ENCODE measurements at regions not wholly inside any gene's neighbourhood (a gene's known extent, or its start where the extent isn't known, plus 50 kb on each side); places are given as distances from the start of the nearest gene placed in this dataset.

DNA sequence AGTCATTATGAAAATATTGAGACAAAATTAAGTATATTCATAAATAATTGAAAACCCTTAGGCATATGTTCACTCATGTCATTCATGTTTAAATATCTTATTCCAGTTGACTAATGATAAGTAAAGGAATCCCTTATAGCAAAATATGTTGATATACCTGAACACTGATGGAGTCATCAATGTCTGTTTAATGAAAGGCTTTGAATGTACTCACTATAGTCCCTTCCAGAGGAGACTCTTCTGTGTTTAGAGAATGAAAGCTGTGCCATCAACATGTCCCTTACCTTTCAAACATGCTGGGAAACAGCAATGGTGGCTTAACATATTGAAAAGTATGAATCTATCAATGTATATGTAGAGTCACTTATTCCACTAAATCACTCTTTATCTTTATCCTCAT, 242.9 kb downstream of the KCNJ3 start (continued):
- TF ChIP-seq CREB1 (CRISPR knock-in tag; IDR thresholded peaks at IDR 0.05; ENCODE audit: low read depth) (no peak), POLR2AphosphoS5 (IDR thresholded peaks at IDR 0.05; ENCODE audit: low read depth) (no peak), EZH2phosphoT487 (IDR thresholded peaks at IDR 0.05; ENCODE audit: unreplicated experiment) (no peak), ZNF331 (CRISPR knock-in tag; IDR thresholded peaks at IDR 0.05; ENCODE audit: low read depth) (no peak), NANOG (IDR thresholded peaks at IDR 0.05; ENCODE audit: borderline replicate concordance) (no peak)
- TF ChIP-seq, protein P1, sequence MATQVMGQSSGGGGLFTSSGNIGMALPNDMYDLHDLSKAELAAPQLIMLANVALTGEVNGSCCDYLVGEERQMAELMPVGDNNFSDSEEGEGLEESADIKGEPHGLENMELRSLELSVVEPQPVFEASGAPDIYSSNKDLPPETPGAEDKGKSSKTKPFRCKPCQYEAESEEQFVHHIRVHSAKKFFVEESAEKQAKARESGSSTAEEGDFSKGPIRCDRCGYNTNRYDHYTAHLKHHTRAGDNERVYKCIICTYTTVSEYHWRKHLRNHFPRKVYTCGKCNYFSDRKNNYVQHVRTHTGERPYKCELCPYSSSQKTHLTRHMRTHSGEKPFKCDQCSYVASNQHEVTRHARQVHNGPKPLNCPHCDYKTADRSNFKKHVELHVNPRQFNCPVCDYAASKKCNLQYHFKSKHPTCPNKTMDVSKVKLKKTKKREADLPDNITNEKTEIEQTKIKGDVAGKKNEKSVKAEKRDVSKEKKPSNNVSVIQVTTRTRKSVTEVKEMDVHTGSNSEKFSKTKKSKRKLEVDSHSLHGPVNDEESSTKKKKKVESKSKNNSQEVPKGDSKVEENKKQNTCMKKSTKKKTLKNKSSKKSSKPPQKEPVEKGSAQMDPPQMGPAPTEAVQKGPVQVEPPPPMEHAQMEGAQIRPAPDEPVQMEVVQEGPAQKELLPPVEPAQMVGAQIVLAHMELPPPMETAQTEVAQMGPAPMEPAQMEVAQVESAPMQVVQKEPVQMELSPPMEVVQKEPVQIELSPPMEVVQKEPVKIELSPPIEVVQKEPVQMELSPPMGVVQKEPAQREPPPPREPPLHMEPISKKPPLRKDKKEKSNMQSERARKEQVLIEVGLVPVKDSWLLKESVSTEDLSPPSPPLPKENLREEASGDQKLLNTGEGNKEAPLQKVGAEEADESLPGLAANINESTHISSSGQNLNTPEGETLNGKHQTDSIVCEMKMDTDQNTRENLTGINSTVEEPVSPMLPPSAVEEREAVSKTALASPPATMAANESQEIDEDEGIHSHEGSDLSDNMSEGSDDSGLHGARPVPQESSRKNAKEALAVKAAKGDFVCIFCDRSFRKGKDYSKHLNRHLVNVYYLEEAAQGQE (IDR thresholded peaks at IDR 0.05; ENCODE audit: unreplicated experiment): no peak

GRCh38 chr2:154934213-154934612, 235.7 kb downstream of the KCNJ3 start:
- Mint-ChIP-seq H3K36me3 (ENCODE audit: low read depth) (0 out of 3 replicates have a peak, but pooled peaks cover 8% of the 10 kb centered on the region), H3K4me3 (no peak overlapping the region), H3K4me1 (no peaks in the 10 kb centered on the region; the same call in 2 of the 3 replicates), H3K9me3 (peaks cover 21% of the 10 kb centered on the region; the same call in 2 of the 3 replicates), H3K27ac (no peak overlapping the region), H3K27me3 (ENCODE audit: insufficient read depth, low read depth, poor library complexity) (no peaks in the 10 kb centered on the region)
- H3K4me3 ChIP-seq: no peak overlapping the region
- no peaks in the 10 kb centered on the region for H3K27me3 ChIP-seq (ENCODE audit: insufficient read depth)
- no peaks in the 10 kb centered on the region for H3K4me1 ChIP-seq (ENCODE audit: insufficient read depth)
- H4K20me1 ChIP-seq (replicated peaks; ENCODE audit: insufficient read depth): no peaks in the 10 kb centered on the region
- 0 out of 2 replicates have a peak, but pooled peaks cover 3% of the 10 kb centered on the region for H3K9me2 ChIP-seq (ENCODE audit: insufficient read depth)
- H3K36me3 ChIP-seq (ENCODE audit: insufficient read depth): no peaks in the 10 kb centered on the region
- H3K4me2 ChIP-seq: no peak overlapping the region
- no peak overlapping the region for H3K27ac ChIP-seq (ENCODE audit: low read depth)
- DNase-seq (ENCODE audit: low spot score) (no peak), ATAC-seq (no peak)
- no peaks in the 10 kb centered on the region for H3K79me2 ChIP-seq (replicated peaks; ENCODE audit: insufficient read depth)
- H3F3A ChIP-seq (replicated peaks; ENCODE audit: low read depth): no peaks in the 10 kb centered on the region
- no peak overlapping the region for H2AFZ ChIP-seq
- no peak for TF ChIP-seq CTCF (conservative IDR thresholded peaks at IDR 0.05; ENCODE audit: low read depth in 2 of 2)
- TF ChIP-seq EZH2phosphoT487 (IDR thresholded peaks at IDR 0.05; ENCODE audit: unreplicated experiment): no peak
- TF ChIP-seq, protein P2, sequence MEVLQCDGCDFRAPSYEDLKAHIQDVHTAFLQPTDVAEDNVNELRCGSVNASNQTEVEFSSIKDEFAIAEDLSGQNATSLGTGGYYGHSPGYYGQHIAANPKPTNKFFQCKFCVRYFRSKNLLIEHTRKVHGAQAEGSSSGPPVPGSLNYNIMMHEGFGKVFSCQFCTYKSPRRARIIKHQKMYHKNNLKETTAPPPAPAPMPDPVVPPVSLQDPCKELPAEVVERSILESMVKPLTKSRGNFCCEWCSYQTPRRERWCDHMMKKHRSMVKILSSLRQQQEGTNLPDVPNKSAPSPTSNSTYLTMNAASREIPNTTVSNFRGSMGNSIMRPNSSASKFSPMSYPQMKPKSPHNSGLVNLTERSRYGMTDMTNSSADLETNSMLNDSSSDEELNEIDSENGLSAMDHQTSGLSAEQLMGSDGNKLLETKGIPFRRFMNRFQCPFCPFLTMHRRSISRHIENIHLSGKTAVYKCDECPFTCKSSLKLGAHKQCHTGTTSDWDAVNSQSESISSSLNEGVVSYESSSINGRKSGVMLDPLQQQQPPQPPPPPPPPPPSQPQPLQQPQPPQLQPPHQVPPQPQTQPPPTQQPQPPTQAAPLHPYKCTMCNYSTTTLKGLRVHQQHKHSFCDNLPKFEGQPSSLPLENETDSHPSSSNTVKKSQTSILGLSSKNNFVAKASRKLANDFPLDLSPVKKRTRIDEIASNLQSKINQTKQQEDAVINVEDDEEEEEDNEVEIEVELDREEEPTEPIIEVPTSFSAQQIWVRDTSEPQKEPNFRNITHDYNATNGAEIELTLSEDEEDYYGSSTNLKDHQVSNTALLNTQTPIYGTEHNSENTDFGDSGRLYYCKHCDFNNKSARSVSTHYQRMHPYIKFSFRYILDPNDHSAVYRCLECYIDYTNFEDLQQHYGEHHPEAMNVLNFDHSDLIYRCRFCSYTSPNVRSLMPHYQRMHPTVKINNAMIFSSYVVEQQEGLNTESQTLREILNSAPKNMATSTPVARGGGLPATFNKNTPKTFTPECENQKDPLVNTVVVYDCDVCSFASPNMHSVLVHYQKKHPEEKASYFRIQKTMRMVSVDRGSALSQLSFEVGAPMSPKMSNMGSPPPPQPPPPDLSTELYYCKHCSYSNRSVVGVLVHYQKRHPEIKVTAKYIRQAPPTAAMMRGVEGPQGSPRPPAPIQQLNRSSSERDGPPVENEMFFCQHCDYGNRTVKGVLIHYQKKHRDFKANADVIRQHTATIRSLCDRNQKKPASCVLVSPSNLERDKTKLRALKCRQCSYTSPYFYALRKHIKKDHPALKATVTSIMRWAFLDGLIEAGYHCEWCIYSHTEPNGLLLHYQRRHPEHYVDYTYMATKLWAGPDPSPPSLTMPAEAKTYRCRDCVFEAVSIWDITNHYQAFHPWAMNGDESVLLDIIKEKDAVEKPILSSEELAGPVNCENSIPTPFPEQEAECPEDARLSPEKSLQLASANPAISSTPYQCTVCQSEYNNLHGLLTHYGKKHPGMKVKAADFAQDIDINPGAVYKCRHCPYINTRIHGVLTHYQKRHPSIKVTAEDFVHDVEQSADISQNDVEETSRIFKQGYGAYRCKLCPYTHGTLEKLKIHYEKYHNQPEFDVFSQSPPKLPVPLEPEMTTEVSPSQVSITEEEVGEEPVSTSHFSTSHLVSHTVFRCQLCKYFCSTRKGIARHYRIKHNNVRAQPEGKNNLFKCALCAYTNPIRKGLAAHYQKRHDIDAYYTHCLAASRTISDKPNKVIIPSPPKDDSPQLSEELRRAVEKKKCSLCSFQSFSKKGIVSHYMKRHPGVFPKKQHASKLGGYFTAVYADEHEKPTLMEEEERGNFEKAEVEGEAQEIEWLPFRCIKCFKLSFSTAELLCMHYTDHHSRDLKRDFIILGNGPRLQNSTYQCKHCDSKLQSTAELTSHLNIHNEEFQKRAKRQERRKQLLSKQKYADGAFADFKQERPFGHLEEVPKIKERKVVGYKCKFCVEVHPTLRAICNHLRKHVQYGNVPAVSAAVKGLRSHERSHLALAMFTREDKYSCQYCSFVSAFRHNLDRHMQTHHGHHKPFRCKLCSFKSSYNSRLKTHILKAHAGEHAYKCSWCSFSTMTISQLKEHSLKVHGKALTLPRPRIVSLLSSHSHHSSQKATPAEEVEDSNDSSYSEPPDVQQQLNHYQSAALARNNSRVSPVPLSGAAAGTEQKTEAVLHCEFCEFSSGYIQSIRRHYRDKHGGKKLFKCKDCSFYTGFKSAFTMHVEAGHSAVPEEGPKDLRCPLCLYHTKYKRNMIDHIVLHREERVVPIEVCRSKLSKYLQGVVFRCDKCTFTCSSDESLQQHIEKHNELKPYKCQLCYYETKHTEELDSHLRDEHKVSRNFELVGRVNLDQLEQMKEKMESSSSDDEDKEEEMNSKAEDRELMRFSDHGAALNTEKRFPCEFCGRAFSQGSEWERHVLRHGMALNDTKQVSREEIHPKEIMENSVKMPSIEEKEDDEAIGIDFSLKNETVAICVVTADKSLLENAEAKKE (CRISPR knock-in tag; IDR thresholded peaks at IDR 0.05): no peak
- no peak for TF ChIP-seq STAT1 (IDR thresholded peaks at IDR 0.05; ENCODE audit: unreplicated experiment)
- no peak for TF ChIP-seq CREB1 (CRISPR knock-in tag; IDR thresholded peaks at IDR 0.05; ENCODE audit: low read depth)
- no peak for TF ChIP-seq EZH2 (IDR thresholded peaks at IDR 0.05; ENCODE audit: low read depth, unreplicated experiment)
- TF ChIP-seq JUNB (IDR thresholded peaks at IDR 0.05; ENCODE audit: unreplicated experiment): no peak
- TF ChIP-seq, protein P3, sequence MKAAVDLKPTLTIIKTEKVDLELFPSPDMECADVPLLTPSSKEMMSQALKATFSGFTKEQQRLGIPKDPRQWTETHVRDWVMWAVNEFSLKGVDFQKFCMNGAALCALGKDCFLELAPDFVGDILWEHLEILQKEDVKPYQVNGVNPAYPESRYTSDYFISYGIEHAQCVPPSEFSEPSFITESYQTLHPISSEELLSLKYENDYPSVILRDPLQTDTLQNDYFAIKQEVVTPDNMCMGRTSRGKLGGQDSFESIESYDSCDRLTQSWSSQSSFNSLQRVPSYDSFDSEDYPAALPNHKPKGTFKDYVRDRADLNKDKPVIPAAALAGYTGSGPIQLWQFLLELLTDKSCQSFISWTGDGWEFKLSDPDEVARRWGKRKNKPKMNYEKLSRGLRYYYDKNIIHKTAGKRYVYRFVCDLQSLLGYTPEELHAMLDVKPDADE (IDR thresholded peaks at IDR 0.05): no peak
- TF ChIP-seq NANOG (IDR thresholded peaks at IDR 0.05; ENCODE audit: borderline replicate concordance): no peak
- TF ChIP-seq ZNF331 (CRISPR knock-in tag; IDR thresholded peaks at IDR 0.05; ENCODE audit: low read depth): no peak

All from GM23338 (cell line).